ENCODE measurements at regions not wholly inside any gene's neighbourhood (a gene's known extent, or its start where the extent isn't known, plus 50 kb on each side); places are given as distances from the start of the nearest gene placed in this dataset.

DNA sequence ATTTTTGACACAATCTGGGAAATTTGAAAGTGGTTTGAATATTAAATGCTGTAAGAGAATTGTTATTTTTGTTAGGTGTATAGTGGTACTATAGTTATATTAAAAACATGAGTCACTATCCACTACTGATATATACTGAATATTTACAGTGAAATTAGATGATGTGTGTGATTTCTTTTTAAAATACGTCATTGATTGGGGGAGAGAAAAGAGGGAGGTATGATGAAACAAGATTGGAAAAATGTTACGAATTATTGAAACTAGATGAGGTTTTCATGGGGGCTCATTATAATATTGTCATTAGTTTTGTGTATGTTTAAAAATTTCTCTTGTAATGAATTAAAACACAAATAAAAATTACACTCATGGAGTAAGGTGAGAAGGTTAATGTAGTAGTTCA lies 571.4 kb downstream of the HTR7 start:
- TF ChIP-seq, protein P1, sequence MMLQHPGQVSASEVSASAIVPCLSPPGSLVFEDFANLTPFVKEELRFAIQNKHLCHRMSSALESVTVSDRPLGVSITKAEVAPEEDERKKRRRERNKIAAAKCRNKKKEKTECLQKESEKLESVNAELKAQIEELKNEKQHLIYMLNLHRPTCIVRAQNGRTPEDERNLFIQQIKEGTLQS (IDR thresholded peaks at IDR 0.05): no peak
- TF ChIP-seq RAD21 (IDR thresholded peaks at IDR 0.05) (no peak), GABPA (IDR thresholded peaks at IDR 0.05 in 1 of 2, conservative IDR thresholded peaks at IDR 0.05 in 1 of 2) (no peak)
